ENCODE measurements at regions not wholly inside any gene's neighbourhood (a gene's known extent, or its start where the extent isn't known, plus 50 kb on each side); places are given as distances from the start of the nearest gene placed in this dataset.

DNA sequence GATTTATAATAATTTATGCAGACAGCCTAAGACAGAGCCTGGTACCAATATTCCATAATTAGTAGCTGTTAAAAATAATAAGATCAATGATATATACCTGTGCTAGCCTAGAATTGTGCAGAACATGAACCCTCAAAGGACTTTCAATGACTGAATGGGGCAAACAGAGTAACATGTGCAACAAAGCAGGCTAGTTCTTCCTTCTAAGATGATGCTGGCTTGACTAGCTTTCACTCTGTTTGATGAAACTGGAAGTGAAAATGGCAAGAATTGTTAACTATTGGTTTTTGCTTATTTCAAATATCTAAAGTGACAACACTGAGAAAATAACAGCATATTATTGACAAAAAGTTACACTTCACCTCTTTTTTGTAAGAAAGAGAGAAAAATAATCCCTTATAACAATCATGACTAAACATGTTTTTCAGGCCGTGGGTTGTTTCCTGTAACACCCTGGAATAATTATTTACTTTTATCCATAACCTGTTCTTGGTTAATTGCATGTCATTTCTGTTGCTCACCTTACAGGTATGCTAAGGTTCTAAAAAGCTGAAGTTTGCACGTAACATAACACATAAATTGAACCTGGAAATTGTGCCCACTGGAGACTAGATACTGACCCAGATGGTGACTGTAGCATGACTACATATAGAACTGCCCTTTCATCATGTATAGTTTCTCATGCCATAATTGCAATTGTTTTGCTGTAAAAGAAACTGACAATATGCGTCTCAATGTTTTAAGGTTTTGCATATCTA lies 108.7 kb downstream of the C18orf54 start:
- TF ChIP-seq, protein P1, sequence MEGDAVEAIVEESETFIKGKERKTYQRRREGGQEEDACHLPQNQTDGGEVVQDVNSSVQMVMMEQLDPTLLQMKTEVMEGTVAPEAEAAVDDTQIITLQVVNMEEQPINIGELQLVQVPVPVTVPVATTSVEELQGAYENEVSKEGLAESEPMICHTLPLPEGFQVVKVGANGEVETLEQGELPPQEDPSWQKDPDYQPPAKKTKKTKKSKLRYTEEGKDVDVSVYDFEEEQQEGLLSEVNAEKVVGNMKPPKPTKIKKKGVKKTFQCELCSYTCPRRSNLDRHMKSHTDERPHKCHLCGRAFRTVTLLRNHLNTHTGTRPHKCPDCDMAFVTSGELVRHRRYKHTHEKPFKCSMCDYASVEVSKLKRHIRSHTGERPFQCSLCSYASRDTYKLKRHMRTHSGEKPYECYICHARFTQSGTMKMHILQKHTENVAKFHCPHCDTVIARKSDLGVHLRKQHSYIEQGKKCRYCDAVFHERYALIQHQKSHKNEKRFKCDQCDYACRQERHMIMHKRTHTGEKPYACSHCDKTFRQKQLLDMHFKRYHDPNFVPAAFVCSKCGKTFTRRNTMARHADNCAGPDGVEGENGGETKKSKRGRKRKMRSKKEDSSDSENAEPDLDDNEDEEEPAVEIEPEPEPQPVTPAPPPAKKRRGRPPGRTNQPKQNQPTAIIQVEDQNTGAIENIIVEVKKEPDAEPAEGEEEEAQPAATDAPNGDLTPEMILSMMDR (IDR thresholded peaks at IDR 0.05), result no peak
- TF ChIP-seq POLR2A (IDR thresholded peaks at IDR 0.05), result no peak
